ENCODE measurements at regions not wholly inside any gene's neighbourhood (a gene's known extent, or its start where the extent isn't known, plus 50 kb on each side); places are given as distances from the start of the nearest gene placed in this dataset.

DNA sequence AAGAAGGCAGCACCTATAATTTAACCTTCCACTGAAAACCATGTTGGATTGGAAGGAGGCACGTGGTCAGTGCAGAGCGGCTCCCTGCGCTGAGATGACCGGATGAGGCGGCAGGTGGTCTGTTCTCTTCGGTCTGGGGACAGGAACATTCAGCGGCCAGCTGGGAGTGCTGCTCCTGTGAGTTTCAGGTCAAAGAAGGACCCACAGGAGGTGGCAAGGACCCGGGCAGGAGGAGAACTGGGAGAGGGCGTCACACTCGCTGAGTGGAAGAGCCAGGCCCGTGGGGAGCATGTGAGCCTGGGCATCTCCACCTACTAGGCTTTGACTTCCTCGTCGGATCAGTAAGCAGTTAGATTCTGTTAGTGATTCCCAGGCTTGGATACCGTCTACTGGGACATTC is 113.4 kb upstream of the SHH start:
- H4K20me1 ChIP-seq (replicated peaks; ENCODE audit: control insufficient read depth, extremely low read depth, insufficient read depth, low read length): no peaks in the 10 kb centered on the region
- dilution Hi-C loops (cut with MboI; ENCODE audit: extremely low pct_ligation_motif_present, low sequenced_read_pairs) (no loop called here), intact Hi-C loops (cut with micrococcal nuclease) (no loop called here)
- H3K27ac ChIP-seq (ENCODE audit: insufficient read depth, low read depth, low read length): no peak overlapping the region
- H3K27me3 ChIP-seq (ENCODE audit: control insufficient read depth in 2 of 2, insufficient read depth in 2 of 2, low read length in 2 of 2): no peaks in the 10 kb centered on the region
- H3K36me3 ChIP-seq (ENCODE audit: control insufficient read depth in 2 of 2, extremely low read depth in 1 of 2, insufficient read depth in 2 of 2, low read length in 2 of 2): no peaks in the 10 kb centered on the region
- H3K9me1 ChIP-seq (replicated peaks; ENCODE audit: control insufficient read depth, extremely low read depth, insufficient read depth, low read length): no peaks in the 10 kb centered on the region
- CTCF ChIA-PET: no interaction called here
- no peak overlapping the region for H3K4me3 ChIP-seq (replicated peaks in 1 of 3; ENCODE audit: insufficient read depth in 1 of 3, low read depth in 1 of 3, low read length in 3 of 3)
- POLR2A ChIA-PET: no interaction called here
- H3K9ac ChIP-seq (replicated peaks; ENCODE audit: extremely low read depth, insufficient read depth, low read length): no peak overlapping the region
- H3K9me3 ChIP-seq (replicated peaks; ENCODE audit: control insufficient read depth, insufficient read depth, low read length): no peaks in the 10 kb centered on the region
- no peaks in the 10 kb centered on the region for H3K79me2 ChIP-seq (ENCODE audit: control insufficient read depth, insufficient read depth, low read length)
- DNase-seq (ENCODE audit: low read depth, low spot score) (no peak), FAIRE-seq (no peak)
- no TSS peak for BruUV-seq (replicated peaks)
- H3K4me1 ChIP-seq (ENCODE audit: control insufficient read depth, extremely low read depth, insufficient read depth, low read length): no peaks in the 10 kb centered on the region
- TF ChIP-seq, protein P1, sequence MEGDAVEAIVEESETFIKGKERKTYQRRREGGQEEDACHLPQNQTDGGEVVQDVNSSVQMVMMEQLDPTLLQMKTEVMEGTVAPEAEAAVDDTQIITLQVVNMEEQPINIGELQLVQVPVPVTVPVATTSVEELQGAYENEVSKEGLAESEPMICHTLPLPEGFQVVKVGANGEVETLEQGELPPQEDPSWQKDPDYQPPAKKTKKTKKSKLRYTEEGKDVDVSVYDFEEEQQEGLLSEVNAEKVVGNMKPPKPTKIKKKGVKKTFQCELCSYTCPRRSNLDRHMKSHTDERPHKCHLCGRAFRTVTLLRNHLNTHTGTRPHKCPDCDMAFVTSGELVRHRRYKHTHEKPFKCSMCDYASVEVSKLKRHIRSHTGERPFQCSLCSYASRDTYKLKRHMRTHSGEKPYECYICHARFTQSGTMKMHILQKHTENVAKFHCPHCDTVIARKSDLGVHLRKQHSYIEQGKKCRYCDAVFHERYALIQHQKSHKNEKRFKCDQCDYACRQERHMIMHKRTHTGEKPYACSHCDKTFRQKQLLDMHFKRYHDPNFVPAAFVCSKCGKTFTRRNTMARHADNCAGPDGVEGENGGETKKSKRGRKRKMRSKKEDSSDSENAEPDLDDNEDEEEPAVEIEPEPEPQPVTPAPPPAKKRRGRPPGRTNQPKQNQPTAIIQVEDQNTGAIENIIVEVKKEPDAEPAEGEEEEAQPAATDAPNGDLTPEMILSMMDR (IDR thresholded peaks at IDR 0.05; ENCODE audit: extremely low read depth in 1 of 2, insufficient read depth in 1 of 2, low read depth in 1 of 2, low read length in 2 of 2): no peak
- TF ChIP-seq GATA2 (IDR thresholded peaks at IDR 0.05; ENCODE audit: insufficient read depth, insufficient read length, low read depth, low read length) (no peak), POLR2A (IDR thresholded peaks at IDR 0.05; ENCODE audit: low read depth, low read length) (no peak), FOS (IDR thresholded peaks at IDR 0.05; ENCODE audit: borderline replicate concordance, insufficient read depth, low read length) (no peak), MYC (IDR thresholded peaks at IDR 0.05; ENCODE audit: low read depth, low read length) (no peak), JUN (IDR thresholded peaks at IDR 0.05; ENCODE audit: borderline replicate concordance, insufficient read depth, insufficient read length, low read depth) (no peak)
- TF ChIP-seq, protein P2, sequence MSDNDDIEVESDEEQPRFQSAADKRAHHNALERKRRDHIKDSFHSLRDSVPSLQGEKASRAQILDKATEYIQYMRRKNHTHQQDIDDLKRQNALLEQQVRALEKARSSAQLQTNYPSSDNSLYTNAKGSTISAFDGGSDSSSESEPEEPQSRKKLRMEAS (IDR thresholded peaks at IDR 0.05; ENCODE audit: insufficient read depth, insufficient read length): no peak
- no peak overlapping the region for H3K4me2 ChIP-seq (ENCODE audit: insufficient read depth, low read length)
- H2AFZ ChIP-seq (ENCODE audit: low read depth, low read length): no peak overlapping the region
